GM06990 (cell line): ENCODE measurements at regions not wholly inside any gene's neighbourhood (a gene's known extent, or its start where the extent isn't known, plus 50 kb on each side); places are given as distances from the start of the nearest gene placed in this dataset.
"Not testable (repeated sequence)": the region's sequence is repeated elsewhere in the genome, so short reads cannot be mapped to it uniquely, and the experiment has no call there.

Experiments used
- DNase-seq: peaks from one replicate; pipeline ENCODE4 v3.0.0-alpha.2; 2011; ENCODE audit not compliant: insufficient read length; ENCODE audit errors: extremely low read depth
- H3K27me3 ChIP-seq: replicated peaks from 2 replicates; pipeline ENCODE4 v1.6.0; 2011; ENCODE audit warnings: low read length; ENCODE audit not compliant: control insufficient read depth, insufficient read depth
- H3K36me3 ChIP-seq: 2 replicates; pipeline ENCODE4 v1.5.1; 2011; ENCODE audit warnings: low read length; ENCODE audit not compliant: control insufficient read depth, insufficient read depth
- H3K4me3 ChIP-seq: replicated peaks from 2 replicates; pipeline ENCODE4 v1.5.1; 2011; ENCODE audit warnings: low read depth, mild to moderate bottlenecking, control low read depth, low read length
- TF ChIP-seq, protein P1 (sequence below): IDR thresholded peaks from 2 replicates; pipeline ENCODE4 v1.5.1; 2011; ENCODE audit warnings: low read length, control low read depth, mild to moderate bottlenecking, inconsistent platforms; ENCODE audit not compliant: insufficient read depth, poor library complexity, severe bottlenecking

- no peak for DNase-seq
- H3K4me3 ChIP-seq: no peak overlapping the region
- TF ChIP-seq, protein P1, sequence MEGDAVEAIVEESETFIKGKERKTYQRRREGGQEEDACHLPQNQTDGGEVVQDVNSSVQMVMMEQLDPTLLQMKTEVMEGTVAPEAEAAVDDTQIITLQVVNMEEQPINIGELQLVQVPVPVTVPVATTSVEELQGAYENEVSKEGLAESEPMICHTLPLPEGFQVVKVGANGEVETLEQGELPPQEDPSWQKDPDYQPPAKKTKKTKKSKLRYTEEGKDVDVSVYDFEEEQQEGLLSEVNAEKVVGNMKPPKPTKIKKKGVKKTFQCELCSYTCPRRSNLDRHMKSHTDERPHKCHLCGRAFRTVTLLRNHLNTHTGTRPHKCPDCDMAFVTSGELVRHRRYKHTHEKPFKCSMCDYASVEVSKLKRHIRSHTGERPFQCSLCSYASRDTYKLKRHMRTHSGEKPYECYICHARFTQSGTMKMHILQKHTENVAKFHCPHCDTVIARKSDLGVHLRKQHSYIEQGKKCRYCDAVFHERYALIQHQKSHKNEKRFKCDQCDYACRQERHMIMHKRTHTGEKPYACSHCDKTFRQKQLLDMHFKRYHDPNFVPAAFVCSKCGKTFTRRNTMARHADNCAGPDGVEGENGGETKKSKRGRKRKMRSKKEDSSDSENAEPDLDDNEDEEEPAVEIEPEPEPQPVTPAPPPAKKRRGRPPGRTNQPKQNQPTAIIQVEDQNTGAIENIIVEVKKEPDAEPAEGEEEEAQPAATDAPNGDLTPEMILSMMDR: no peak
- no peaks in the 10 kb centered on the region for H3K27me3 ChIP-seq
- no peaks in the 10 kb centered on the region for H3K36me3 ChIP-seq
Measured at GRCh38 chr5:110306650-110307049, 419.8 kb downstream of the TMEM232 start.

DNA sequence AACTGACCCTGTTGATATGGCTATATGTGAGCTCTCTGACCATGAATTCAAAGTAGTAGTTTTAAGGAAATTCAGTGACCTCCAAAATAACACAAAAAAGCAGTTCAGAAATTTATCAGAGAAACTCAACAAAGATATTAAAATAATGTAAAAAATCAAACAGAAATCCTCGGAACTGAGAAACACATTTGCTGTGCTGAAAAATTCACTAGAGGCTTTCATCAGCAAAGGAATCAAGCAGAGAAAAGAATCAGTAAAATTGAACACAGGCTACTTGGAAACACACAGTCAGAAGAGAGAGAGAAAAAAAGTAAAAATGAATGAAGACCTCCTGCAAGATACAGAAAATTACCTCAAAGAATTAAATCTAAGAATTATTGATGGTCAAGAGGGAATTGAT is 417.2 kb downstream of the TMEM232 start:
- TF ChIP-seq, protein P1: no peak
- DNase-seq: no peak
- Histone ChIP-seq H3K4me3 (no peak overlapping the region), H3K36me3 (no peaks in the 10 kb centered on the region), H3K27me3 (no peaks in the 10 kb centered on the region)

- not testable (repeated sequence) for H3K27me3 ChIP-seq, H3K36me3 ChIP-seq, H3K4me3 ChIP-seq, DNase-seq
Measured at GRCh38 chr5:110316566-110316965, 409.9 kb downstream of the TMEM232 start.

- no peaks in the 10 kb centered on the region for H3K27me3 ChIP-seq
- H3K36me3 ChIP-seq: no peaks in the 10 kb centered on the region
- TF ChIP-seq, protein P1: no peak
- no peak overlapping the region for H3K4me3 ChIP-seq
- no peak for DNase-seq
Measured at GRCh38 chr5:110321117-110321516, 405.4 kb downstream of the TMEM232 start.

GRCh38 chr5:110323357-110323756 is 403.1 kb downstream of the TMEM232 start:
- H3K27me3 ChIP-seq: no peaks in the 10 kb centered on the region
- no peak overlapping the region for H3K4me3 ChIP-seq
- TF ChIP-seq, protein P1: no peak
- DNase-seq: no peak
- no peaks in the 10 kb centered on the region for H3K36me3 ChIP-seq

DNA sequence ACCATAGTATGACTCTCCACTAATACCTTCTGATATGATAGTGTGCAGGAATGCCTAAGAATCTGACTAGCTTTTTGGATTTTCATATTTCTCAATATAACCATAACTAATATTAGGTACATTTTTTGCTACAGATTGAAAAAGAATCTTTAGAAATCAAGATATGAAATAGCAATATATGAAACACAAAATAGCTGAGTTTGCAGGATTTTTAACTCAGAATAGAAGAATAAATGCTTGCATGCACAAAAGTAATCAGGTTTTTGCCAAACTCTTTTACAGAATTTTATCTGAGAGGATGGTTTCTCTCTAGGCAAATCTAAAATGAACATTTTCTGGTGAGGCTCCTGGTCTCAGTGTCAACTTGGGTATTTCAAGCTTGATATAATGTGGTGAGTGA is 402.6 kb downstream of the TMEM232 start:
- H3K27me3 ChIP-seq: no peaks in the 10 kb centered on the region
- TF ChIP-seq, protein P1: no peak
- DNase-seq: no peak
- no peaks in the 10 kb centered on the region for H3K36me3 ChIP-seq
- H3K4me3 ChIP-seq: no peak overlapping the region
